ENCODE measurements at regions not wholly inside any gene's neighbourhood (a gene's known extent, or its start where the extent isn't known, plus 50 kb on each side); places are given as distances from the start of the nearest gene placed in this dataset.

DNA sequence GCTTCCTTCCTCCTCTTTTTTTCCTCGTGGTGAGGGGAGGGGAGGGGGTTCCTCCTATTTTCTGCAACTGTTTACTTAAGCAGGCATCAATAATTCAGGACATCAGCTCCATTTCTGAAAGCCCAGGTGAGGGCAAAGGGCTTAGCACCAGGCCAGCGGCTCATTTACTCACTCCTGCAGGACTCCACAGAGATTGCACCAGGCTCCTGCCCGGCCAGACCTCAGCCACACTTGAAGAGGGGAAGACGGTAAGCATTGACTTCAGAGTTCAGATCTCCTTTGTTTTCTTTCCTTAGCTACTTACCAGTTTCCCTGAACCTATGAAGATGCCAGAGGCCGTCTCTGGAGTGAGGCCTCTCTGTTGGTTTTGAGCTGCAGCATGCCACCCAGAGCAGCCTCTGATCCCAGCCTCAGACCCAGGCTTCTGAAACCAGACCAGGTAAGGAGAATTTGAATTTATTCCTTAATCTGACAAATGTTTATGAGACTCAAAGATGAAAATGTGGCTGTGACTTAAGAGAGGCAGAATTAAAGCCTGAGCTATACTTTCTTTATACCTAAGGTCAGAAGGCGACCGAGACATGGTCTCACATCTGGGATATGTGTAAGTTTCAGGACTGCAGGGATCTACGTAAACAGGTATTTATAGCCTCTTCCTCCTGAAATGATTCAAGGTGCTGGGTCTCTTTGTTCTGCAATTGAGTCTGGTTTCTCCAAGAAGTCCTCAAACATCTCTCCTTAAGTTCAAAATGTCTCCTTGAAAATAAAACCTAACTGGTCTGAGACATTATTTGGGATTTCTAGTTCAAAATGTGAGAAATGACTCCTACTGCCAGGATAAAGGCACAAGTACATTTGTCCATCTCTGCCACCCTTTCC is 272.5 kb upstream of the RUNX1 start (continued):
- TF ChIP-seq, protein P1, sequence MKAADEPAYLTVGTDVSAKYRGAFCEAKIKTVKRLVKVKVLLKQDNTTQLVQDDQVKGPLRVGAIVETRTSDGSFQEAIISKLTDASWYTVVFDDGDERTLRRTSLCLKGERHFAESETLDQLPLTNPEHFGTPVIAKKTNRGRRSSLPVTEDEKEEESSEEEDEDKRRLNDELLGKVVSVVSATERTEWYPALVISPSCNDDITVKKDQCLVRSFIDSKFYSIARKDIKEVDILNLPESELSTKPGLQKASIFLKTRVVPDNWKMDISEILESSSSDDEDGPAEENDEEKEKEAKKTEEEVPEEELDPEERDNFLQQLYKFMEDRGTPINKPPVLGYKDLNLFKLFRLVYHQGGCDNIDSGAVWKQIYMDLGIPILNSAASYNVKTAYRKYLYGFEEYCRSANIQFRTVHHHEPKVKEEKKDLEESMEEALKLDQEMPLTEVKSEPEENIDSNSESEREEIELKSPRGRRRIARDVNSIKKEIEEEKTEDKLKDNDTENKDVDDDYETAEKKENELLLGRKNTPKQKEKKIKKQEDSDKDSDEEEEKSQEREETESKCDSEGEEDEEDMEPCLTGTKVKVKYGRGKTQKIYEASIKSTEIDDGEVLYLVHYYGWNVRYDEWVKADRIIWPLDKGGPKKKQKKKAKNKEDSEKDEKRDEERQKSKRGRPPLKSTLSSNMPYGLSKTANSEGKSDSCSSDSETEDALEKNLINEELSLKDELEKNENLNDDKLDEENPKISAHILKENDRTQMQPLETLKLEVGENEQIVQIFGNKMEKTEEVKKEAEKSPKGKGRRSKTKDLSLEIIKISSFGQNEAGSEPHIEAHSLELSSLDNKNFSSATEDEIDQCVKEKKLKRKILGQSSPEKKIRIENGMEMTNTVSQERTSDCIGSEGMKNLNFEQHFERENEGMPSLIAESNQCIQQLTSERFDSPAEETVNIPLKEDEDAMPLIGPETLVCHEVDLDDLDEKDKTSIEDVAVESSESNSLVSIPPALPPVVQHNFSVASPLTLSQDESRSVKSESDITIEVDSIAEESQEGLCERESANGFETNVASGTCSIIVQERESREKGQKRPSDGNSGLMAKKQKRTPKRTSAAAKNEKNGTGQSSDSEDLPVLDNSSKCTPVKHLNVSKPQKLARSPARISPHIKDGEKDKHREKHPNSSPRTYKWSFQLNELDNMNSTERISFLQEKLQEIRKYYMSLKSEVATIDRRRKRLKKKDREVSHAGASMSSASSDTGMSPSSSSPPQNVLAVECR (CRISPR knock-in tag; IDR thresholded peaks at IDR 0.05; ENCODE audit: borderline replicate concordance): no peak

DNA sequence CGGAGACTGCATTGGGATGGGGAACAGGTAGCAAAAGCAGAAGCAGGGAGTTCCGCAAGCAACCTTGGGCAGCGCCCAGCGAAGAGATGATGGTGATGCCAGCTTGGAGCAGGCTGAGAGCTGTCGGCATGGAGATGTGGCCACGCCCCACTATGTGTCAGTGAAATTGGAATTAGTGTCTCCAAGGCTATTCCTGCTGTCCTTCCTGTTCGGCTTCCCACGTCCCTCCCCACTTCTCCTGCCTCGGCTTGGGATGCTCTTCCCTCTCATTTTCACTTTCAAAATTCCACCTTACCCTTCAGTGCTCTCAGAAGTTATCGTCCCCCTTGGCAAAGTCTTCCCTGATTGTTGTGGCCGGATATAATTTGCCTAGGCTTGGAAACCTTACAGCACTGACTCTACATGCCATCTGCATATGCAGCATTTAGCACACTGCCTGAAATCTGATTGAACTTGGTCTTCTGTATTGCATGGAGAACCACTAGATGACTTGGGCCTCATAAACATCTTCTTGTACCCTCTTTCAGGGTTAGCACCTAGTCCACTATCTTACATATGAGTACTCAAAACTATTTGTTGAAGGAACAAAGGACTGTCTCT is 270.7 kb upstream of the RUNX1 start:
- FAIRE-seq (no peak), ATAC-seq (no peak), DNase-seq (ENCODE audit: low spot score) (no peak)
- Histone ChIP-seq H3K9ac (ENCODE audit: insufficient read depth, low read depth, low read length) (no peak overlapping the region), H3K4me3 (replicated peaks in 1 of 3; ENCODE audit: insufficient read depth in 1 of 3, low read depth in 2 of 3, low read length in 3 of 3) (no peak overlapping the region), H2AFZ (ENCODE audit: low read length) (no peak overlapping the region), H3K4me1 (ENCODE audit: insufficient read depth, low read length) (no peaks in the 10 kb centered on the region), H3K79me2 (ENCODE audit: insufficient read depth, low read length) (no peaks in the 10 kb centered on the region), H3K27me3 (ENCODE audit: control insufficient read depth in 1 of 2, insufficient read depth in 2 of 2, low read length in 2 of 2) (peaks cover 0 to 5% of the 10 kb centered on the region in 2 experiments; a peak in 1 of 5 replicates), H4K20me1 (ENCODE audit: insufficient read depth, low read length) (no peaks in the 10 kb centered on the region), H3K4me2 (ENCODE audit: low read depth, low read length) (no peak overlapping the region), H3K36me3 (replicated peaks in 1 of 2; ENCODE audit: control insufficient read depth in 1 of 2, insufficient read depth in 2 of 2, low read length in 2 of 2) (no peaks in the 10 kb centered on the region), H3K27ac (ENCODE audit: extremely low read length, insufficient read depth, low read length) (no peak overlapping the region), H3K9me3 (ENCODE audit: low read length) (no peaks in the 10 kb centered on the region)
- POLR2A ChIA-PET: no interaction called here
- in situ Hi-C loops (cut with HindIII; ENCODE audit: extremely low pct_ligation_motif_present, low pct_unique_long_range_greater_than_20kb) (no loop called here), intact Hi-C loops (cut with micrococcal nuclease; ENCODE audit: unreplicated experiment) (no loop called here)
- CTCF ChIA-PET (ENCODE audit: low intra/inter-chr PET ratio, low total read pairs): no interaction called here
- TF ChIP-seq ZNF30 (CRISPR knock-in tag; IDR thresholded peaks at IDR 0.05): no peak
- no peak for TF ChIP-seq AKAP8 (CRISPR knock-in tag; IDR thresholded peaks at IDR 0.05)
- no peak for TF ChIP-seq KAT7 (CRISPR knock-in tag; IDR thresholded peaks at IDR 0.05; ENCODE audit: borderline replicate concordance)
- no peak for TF ChIP-seq ERF (CRISPR knock-in tag; IDR thresholded peaks at IDR 0.05)
- TF ChIP-seq BHLHE40 (IDR thresholded peaks at IDR 0.05; ENCODE audit: low read length): no peak
- TF ChIP-seq, protein P2, sequence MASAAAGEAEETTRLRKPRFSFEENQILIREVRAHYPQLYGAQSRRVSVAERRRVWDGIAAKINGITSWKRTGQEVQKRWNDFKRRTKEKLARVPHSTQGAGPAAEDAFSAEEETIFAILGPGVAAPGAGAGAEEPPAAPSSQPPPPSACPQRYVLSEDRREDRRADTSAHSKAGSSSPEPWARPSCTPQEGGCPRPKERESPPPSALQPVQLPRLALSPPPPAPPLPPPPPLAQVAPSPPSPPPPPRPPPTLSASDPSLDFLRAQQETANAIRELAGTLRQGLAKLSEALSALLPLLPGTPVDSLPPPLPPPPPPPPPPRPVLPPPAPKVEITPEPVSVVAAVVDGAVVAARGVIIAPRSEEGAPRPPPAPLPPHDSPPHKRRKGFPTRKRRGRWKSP (CRISPR knock-in tag; IDR thresholded peaks at IDR 0.05): no peak
- TF ChIP-seq NAIF1 (CRISPR knock-in tag; IDR thresholded peaks at IDR 0.05; ENCODE audit: borderline replicate concordance): no peak
- TF ChIP-seq ZZZ3 (CRISPR knock-in tag; IDR thresholded peaks at IDR 0.05; ENCODE audit: borderline replicate concordance): no peak
- no peak for TF ChIP-seq SAFB2 (CRISPR knock-in tag; IDR thresholded peaks at IDR 0.05; ENCODE audit: borderline replicate concordance, low read depth)
- TF ChIP-seq ZFP36L1 (CRISPR knock-in tag; IDR thresholded peaks at IDR 0.05): no peak
- TF ChIP-seq MEIS2 (CRISPR knock-in tag; IDR thresholded peaks at IDR 0.05): no peak
- no peak for TF ChIP-seq POLR2A (IDR thresholded peaks at IDR 0.05; ENCODE audit: insufficient read depth in 1 of 2, low read depth in 2 of 2, low read length in 2 of 2)
- no peak for TF ChIP-seq ZNF17 (CRISPR knock-in tag; IDR thresholded peaks at IDR 0.05)
- TF ChIP-seq YY1 (IDR thresholded peaks at IDR 0.05; ENCODE audit: insufficient read depth, insufficient replicate concordance, low read depth, low read length): no peak
- TF ChIP-seq, protein P3, sequence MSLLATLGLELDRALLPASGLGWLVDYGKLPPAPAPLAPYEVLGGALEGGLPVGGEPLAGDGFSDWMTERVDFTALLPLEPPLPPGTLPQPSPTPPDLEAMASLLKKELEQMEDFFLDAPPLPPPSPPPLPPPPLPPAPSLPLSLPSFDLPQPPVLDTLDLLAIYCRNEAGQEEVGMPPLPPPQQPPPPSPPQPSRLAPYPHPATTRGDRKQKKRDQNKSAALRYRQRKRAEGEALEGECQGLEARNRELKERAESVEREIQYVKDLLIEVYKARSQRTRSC (CRISPR knock-in tag; IDR thresholded peaks at IDR 0.05; ENCODE audit: low read depth): no peak
- no TSS peak for BruUV-seq (replicated peaks)
- WGBS (ENCODE audit: low lambda C conversion rate): 58% methylated on average over 8 of the region's 11 CpGs

Data from HepG2 (cell line).